NCI-H2081 treated with DMSO at 0.1 percent for 48 hours (cell line): ENCODE measurements at regions not wholly inside any gene's neighbourhood (a gene's known extent, or its start where the extent isn't known, plus 50 kb on each side); places are given as distances from the start of the nearest gene placed in this dataset.

ENCODE experiments used
- DNase-seq: peaks from one replicate; lab custom pipeline; 2025; lab: John Stamatoyannopoulos, UW

- no peak for DNase-seq
Measured at GRCh38 chr1:88145752-88146151, 538.3 kb upstream of the PKN2 start.

- no peak for DNase-seq
Measured at GRCh38 chr1:88149686-88150085, 534.4 kb upstream of the PKN2 start.

- DNase-seq: no peak
Measured at GRCh38 chr1:88150330-88150729, 533.7 kb upstream of the PKN2 start.

- DNase-seq: no peak
Measured at GRCh38 chr1:88163187-88163586, 520.9 kb upstream of the PKN2 start.

- DNase-seq: no peak
Measured at GRCh38 chr1:88168126-88168525, 515.9 kb upstream of the PKN2 start.

- no peak for DNase-seq
Measured at GRCh38 chr1:88169139-88169538, 514.9 kb upstream of the PKN2 start.

GRCh38 chr1:88169939-88170338 lies 514.1 kb upstream of the PKN2 start:
- no peak for DNase-seq

- no peak for DNase-seq
Measured at GRCh38 chr1:88175120-88175630, 508.9 kb upstream of the PKN2 start.

- DNase-seq: no peak
Measured at GRCh38 chr1:88175631-88176226, 508.3 kb upstream of the PKN2 start.

- no peak for DNase-seq
Measured at GRCh38 chr1:88179943-88180342, 504.1 kb upstream of the PKN2 start.

- DNase-seq: peak; percentile 2
Measured at GRCh38 chr1:88180449-88181108, 503.5 kb upstream of the PKN2 start.

- DNase-seq: no peak
Measured at GRCh38 chr1:88186911-88187310, 497.2 kb upstream of the PKN2 start.

- no peak for DNase-seq
Measured at GRCh38 chr1:88188038-88188437, 496.0 kb upstream of the PKN2 start.

- DNase-seq: no peak
Measured at GRCh38 chr1:88189525-88189924, 494.5 kb upstream of the PKN2 start.

GRCh38 chr1:88191917-88192316 lies 492.2 kb upstream of the PKN2 start:
- DNase-seq: no peak

GRCh38 chr1:88194542-88194941 lies 489.5 kb upstream of the PKN2 start:
- no peak for DNase-seq

- DNase-seq: no peak
Measured at GRCh38 chr1:88200545-88200944, 483.5 kb upstream of the PKN2 start.

- DNase-seq: no peak
Measured at GRCh38 chr1:88204111-88204510, 480.0 kb upstream of the PKN2 start.

GRCh38 chr1:88204612-88205167 lies 479.4 kb upstream of the PKN2 start:
- DNase-seq: no peak

- DNase-seq: no peak
Measured at GRCh38 chr1:88208389-88208788, 475.7 kb upstream of the PKN2 start.

- DNase-seq: no peak
Measured at GRCh38 chr1:88210103-88210787, 473.8 kb upstream of the PKN2 start.

- no peak for DNase-seq
Measured at GRCh38 chr1:88216441-88216840, 467.6 kb upstream of the PKN2 start.

- DNase-seq: no peak
Measured at GRCh38 chr1:88217386-88217785, 466.7 kb upstream of the PKN2 start.
